22Rv1 (cell line): ENCODE measurements at regions not wholly inside any gene's neighbourhood (a gene's known extent, or its start where the extent isn't known, plus 50 kb on each side); places are given as distances from the start of the nearest gene placed in this dataset.

ENCODE experiments used
- ZFX ChIP-seq: fragments of 450-650 bp; IDR thresholded peaks from 2 replicates; pipeline ENCODE4 v1.6.1; 2017; ENCODE audit warnings: antibody characterized with exemption, borderline replicate concordance
- TF ChIP-seq, protein P1 (sequence below): fragments of 450-650 bp; IDR thresholded peaks from 2 replicates; pipeline ENCODE4 v1.5.1; 2017; ENCODE audit warnings: mild to moderate bottlenecking

DNA sequence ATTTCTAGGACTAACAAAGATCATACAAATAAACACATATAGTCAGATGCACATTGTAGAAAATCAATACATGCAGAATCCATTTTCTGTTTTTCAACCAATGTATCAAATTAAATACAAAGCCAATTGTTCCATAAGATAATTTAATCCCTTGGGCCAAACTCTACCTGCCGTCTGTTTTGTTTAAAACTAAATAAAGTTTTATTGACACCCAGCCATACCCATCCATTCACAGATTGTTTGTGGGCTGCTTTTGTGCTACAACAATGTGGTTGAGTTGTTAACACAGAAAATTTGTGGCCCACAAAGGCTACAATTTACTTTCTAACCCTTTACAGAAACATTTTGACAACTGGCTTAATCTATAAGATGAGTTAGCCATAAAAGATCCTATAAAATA is 484.0 kb upstream of the ID2 start:
- TF ChIP-seq, protein P1, sequence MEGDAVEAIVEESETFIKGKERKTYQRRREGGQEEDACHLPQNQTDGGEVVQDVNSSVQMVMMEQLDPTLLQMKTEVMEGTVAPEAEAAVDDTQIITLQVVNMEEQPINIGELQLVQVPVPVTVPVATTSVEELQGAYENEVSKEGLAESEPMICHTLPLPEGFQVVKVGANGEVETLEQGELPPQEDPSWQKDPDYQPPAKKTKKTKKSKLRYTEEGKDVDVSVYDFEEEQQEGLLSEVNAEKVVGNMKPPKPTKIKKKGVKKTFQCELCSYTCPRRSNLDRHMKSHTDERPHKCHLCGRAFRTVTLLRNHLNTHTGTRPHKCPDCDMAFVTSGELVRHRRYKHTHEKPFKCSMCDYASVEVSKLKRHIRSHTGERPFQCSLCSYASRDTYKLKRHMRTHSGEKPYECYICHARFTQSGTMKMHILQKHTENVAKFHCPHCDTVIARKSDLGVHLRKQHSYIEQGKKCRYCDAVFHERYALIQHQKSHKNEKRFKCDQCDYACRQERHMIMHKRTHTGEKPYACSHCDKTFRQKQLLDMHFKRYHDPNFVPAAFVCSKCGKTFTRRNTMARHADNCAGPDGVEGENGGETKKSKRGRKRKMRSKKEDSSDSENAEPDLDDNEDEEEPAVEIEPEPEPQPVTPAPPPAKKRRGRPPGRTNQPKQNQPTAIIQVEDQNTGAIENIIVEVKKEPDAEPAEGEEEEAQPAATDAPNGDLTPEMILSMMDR: no peak
- TF ChIP-seq ZFX: no peak
